ENCODE measurements at regions not wholly inside any gene's neighbourhood (a gene's known extent, or its start where the extent isn't known, plus 50 kb on each side); places are given as distances from the start of the nearest gene placed in this dataset.

GRCh38 chr2:81576713-81577112 lies 1272.2 kb upstream of the LRRTM1 start:
- Histone ChIP-seq H3K9me3 (ENCODE audit: low read depth, low read length, poor library complexity, severe bottlenecking) (peaks cover 51% of the 10 kb centered on the region), H3K27ac (ENCODE audit: low read depth, low read length, poor library complexity, severe bottlenecking) (no peak overlapping the region), H3K27me3 (replicated peaks; ENCODE audit: insufficient read depth, low read depth, low read length, poor library complexity) (no peaks in the 10 kb centered on the region), H3K4me3 (ENCODE audit: low read depth, low read length, poor library complexity, severe bottlenecking) (no peak overlapping the region), H3K36me3 (ENCODE audit: insufficient read depth, low read length, poor library complexity, severe bottlenecking) (no peaks in the 10 kb centered on the region), H3K4me1 (ENCODE audit: insufficient read depth, low read length, poor library complexity, severe bottlenecking) (no peaks in the 10 kb centered on the region)
- intact Hi-C loops (cut with micrococcal nuclease; ENCODE audit: unreplicated experiment), result no loop called here
- DNase-seq (ENCODE audit: low spot score), result no peak
- ChIA-PET POLR2A (ENCODE audit: low non-redundant PET) (no interaction called here), CTCF (no interaction called here)
- TF ChIP-seq EZH2 (IDR thresholded peaks at IDR 0.05; ENCODE audit: borderline replicate concordance, low read depth, low read length, poor library complexity, severe bottlenecking), result no peak
- TF ChIP-seq, protein P1, sequence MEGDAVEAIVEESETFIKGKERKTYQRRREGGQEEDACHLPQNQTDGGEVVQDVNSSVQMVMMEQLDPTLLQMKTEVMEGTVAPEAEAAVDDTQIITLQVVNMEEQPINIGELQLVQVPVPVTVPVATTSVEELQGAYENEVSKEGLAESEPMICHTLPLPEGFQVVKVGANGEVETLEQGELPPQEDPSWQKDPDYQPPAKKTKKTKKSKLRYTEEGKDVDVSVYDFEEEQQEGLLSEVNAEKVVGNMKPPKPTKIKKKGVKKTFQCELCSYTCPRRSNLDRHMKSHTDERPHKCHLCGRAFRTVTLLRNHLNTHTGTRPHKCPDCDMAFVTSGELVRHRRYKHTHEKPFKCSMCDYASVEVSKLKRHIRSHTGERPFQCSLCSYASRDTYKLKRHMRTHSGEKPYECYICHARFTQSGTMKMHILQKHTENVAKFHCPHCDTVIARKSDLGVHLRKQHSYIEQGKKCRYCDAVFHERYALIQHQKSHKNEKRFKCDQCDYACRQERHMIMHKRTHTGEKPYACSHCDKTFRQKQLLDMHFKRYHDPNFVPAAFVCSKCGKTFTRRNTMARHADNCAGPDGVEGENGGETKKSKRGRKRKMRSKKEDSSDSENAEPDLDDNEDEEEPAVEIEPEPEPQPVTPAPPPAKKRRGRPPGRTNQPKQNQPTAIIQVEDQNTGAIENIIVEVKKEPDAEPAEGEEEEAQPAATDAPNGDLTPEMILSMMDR (conservative IDR thresholded peaks at IDR 0.05; ENCODE audit: low read depth, low read length), result no peak
- BruUV-seq (replicated peaks), result no TSS peak

DNA sequence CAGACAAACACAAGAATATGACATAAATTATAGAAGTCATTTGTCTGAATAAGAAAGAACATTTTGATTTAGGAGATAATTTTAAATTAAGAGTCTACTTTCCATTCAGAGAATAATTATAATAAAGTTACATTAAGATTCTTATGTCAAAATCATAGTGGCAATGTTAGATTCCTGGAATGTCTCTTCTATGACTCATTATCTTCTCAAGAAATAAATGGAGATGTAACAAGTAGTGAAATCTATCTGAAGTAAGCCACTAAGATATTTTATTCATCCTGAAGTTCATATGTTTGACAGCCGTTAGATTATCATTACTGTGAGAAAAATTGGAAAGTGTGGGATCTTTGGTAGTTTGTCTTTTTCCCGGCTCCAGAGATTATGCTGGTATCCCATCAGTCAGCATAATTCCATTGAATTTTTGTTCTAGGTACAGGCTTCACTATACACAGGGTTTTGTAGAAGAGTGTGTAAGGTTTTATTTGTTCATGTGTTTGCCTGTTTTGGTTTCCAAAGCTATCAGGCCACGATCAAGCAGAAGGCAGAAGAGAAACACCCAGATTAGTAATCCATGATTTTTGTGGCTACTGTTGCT lies 1246.6 kb upstream of the LRRTM1 start:
- no peaks in the 10 kb centered on the region for H3K4me1 ChIP-seq (ENCODE audit: insufficient read depth, low read length, poor library complexity, severe bottlenecking)
- TF ChIP-seq, protein P1 (conservative IDR thresholded peaks at IDR 0.05; ENCODE audit: low read depth, low read length), result no peak
- no peak for TF ChIP-seq EZH2 (IDR thresholded peaks at IDR 0.05; ENCODE audit: borderline replicate concordance, low read depth, low read length, poor library complexity, severe bottlenecking)
- H3K4me3 ChIP-seq (ENCODE audit: low read depth, low read length, poor library complexity, severe bottlenecking), result no peak overlapping the region
- no peak for DNase-seq (ENCODE audit: low spot score)
- ChIA-PET CTCF (no interaction called here), POLR2A (ENCODE audit: low non-redundant PET) (no interaction called here)
- H3K27ac ChIP-seq (ENCODE audit: low read depth, low read length, poor library complexity, severe bottlenecking), result no peak overlapping the region
- H3K9me3 ChIP-seq (ENCODE audit: low read depth, low read length, poor library complexity, severe bottlenecking), result peaks cover 21% of the 10 kb centered on the region
- no TSS peak for BruUV-seq (replicated peaks)
- H3K36me3 ChIP-seq (ENCODE audit: insufficient read depth, low read length, poor library complexity, severe bottlenecking), result no peaks in the 10 kb centered on the region
- intact Hi-C loops (cut with micrococcal nuclease; ENCODE audit: unreplicated experiment), result no loop called here
- no peaks in the 10 kb centered on the region for H3K27me3 ChIP-seq (replicated peaks; ENCODE audit: insufficient read depth, low read depth, low read length, poor library complexity)

- no peak overlapping the region for H3K27ac ChIP-seq (ENCODE audit: low read depth, low read length, poor library complexity, severe bottlenecking)
- intact Hi-C loops (cut with micrococcal nuclease; ENCODE audit: unreplicated experiment), result no loop called here
- ChIA-PET CTCF (no interaction called here), POLR2A (ENCODE audit: low non-redundant PET) (no interaction called here)
- H3K36me3 ChIP-seq (ENCODE audit: insufficient read depth, low read length, poor library complexity, severe bottlenecking), result no peaks in the 10 kb centered on the region
- H3K9me3 ChIP-seq (ENCODE audit: low read depth, low read length, poor library complexity, severe bottlenecking), result peaks cover 26% of the 10 kb centered on the region
- no peak overlapping the region for H3K4me3 ChIP-seq (ENCODE audit: low read depth, low read length, poor library complexity, severe bottlenecking)
- no peaks in the 10 kb centered on the region for H3K27me3 ChIP-seq (replicated peaks; ENCODE audit: insufficient read depth, low read depth, low read length, poor library complexity)
- BruUV-seq (replicated peaks), result no TSS peak
- no peak for DNase-seq (ENCODE audit: low spot score)
- TF ChIP-seq, protein P1 (conservative IDR thresholded peaks at IDR 0.05; ENCODE audit: low read depth, low read length), result no peak
- TF ChIP-seq EZH2 (IDR thresholded peaks at IDR 0.05; ENCODE audit: borderline replicate concordance, low read depth, low read length, poor library complexity, severe bottlenecking), result no peak
- no peaks in the 10 kb centered on the region for H3K4me1 ChIP-seq (ENCODE audit: insufficient read depth, low read length, poor library complexity, severe bottlenecking)
These were observed 1245.7 kb upstream of the LRRTM1 start for GRCh38 chr2:81550277-81550676.

Data from A673 (cell line).